SU-DHL-6 (cell line): ENCODE measurements at regions not wholly inside any gene's neighbourhood (a gene's known extent, or its start where the extent isn't known, plus 50 kb on each side); places are given as distances from the start of the nearest gene placed in this dataset.

Source experiments
- H2AFZ ChIP-seq: fragments of 200-600 bp; sonication (generic); 2 replicates; pipeline ENCODE4 v1.6.1; 2014; ENCODE audit warnings: low read depth, mild to moderate bottlenecking, moderate library complexity, mixed read lengths, antibody characterized with exemption, low read length; ENCODE audit not compliant: severe bottlenecking
- H3F3A ChIP-seq: fragments of 200-600 bp; shearing (Covaris generic); 2 replicates; pipeline ENCODE4 v1.6.0; 2016; ENCODE audit warnings: antibody characterized with exemption, mild to moderate bottlenecking; ENCODE audit not compliant: insufficient read depth
- H3K27ac ChIP-seq: fragments of 200-600 bp; sonication (generic); 2 replicates; pipeline ENCODE4 v1.5.1; 2016; ENCODE audit warnings: low read depth, mild to moderate bottlenecking, low read length, moderate library complexity, mixed read lengths
- H3K27me3 ChIP-seq: fragments of 200-600 bp; sonication (generic), shearing (Covaris generic); 2 replicates; pipeline ENCODE4 v1.6.0; 2014; ENCODE audit warnings: mild to moderate bottlenecking, low read length
- H3K36me3 ChIP-seq: fragments of 200-600 bp; sonication (generic); 2 replicates; pipeline ENCODE4 v1.6.1; 2014; ENCODE audit warnings: mild to moderate bottlenecking, low read length, mixed read lengths
- H3K4me2 ChIP-seq: fragments of 300-600, 200-600 bp; shearing (Covaris generic), sonication (generic); 2 replicates; pipeline ENCODE4 v1.6.0; 2014; ENCODE audit warnings: low read length, low read depth, mild to moderate bottlenecking; ENCODE audit not compliant: poor library complexity, severe bottlenecking
- H3K4me3 ChIP-seq: fragments of 200-600 bp; sonication (generic); 2 replicates; pipeline ENCODE4 v1.5.1; 2014; ENCODE audit warnings: antibody characterized with exemption, low read length, mild to moderate bottlenecking, mixed read lengths; ENCODE audit not compliant: insufficient read depth, poor library complexity, severe bottlenecking
- H3K79me2 ChIP-seq: fragments of 200-600 bp; sonication (generic); 2 replicates; pipeline ENCODE4 v1.6.1; 2014; ENCODE audit warnings: mild to moderate bottlenecking, low read length, moderate library complexity; ENCODE audit not compliant: insufficient read depth
- H3K9ac ChIP-seq: fragments of 200-600 bp; sonication (generic); 2 replicates; pipeline ENCODE4 v1.7.0; 2014; ENCODE audit warnings: mild to moderate bottlenecking, low read length
- H3K9me2 ChIP-seq: fragments of 200-600 bp; sonication (generic); replicated peaks from 2 replicates; pipeline ENCODE4 v1.6.1; 2014; ENCODE audit warnings: low read length; ENCODE audit not compliant: insufficient read depth
- H3K9me3 ChIP-seq: fragments of 200-600 bp; sonication (generic); 2 replicates; pipeline ENCODE4 v1.6.1; 2014; ENCODE audit warnings: low read length, mixed read lengths; ENCODE audit not compliant: insufficient read depth
- H4K20me1 ChIP-seq: fragments of 200-600 bp; sonication (generic); 2 replicates; pipeline ENCODE4 v1.6.1; 2014; ENCODE audit warnings: low read depth, mild to moderate bottlenecking, antibody characterized with exemption, low read length, moderate library complexity, mixed read lengths
- CTCF ChIP-seq: fragments of 200-600 bp; sonication (generic); IDR thresholded peaks from one replicate; pipeline ENCODE4 v1.5.1; 2017; ENCODE audit warnings: antibody characterized with exemption, mild to moderate bottlenecking, low read length, moderate library complexity; ENCODE audit not compliant: insufficient read depth, poor library complexity, severe bottlenecking
- EZH2phosphoT487 ChIP-seq: fragments of 200-600 bp; sonication (generic), shearing (Covaris generic); conservative IDR thresholded peaks from 2 replicates; pipeline ENCODE4 v1.6.1; 2018; ENCODE audit warnings: mild to moderate bottlenecking, antibody characterized with exemption, low read length, moderate library complexity, mixed read lengths

GRCh38 chr5:96083361-96083881, 121.8 kb upstream of the ELL2 start:
- no peaks in the 10 kb centered on the region for H3K27me3 ChIP-seq
- no peak overlapping the region for H3K4me2 ChIP-seq
- H3K27ac ChIP-seq, result no peak overlapping the region
- TF ChIP-seq EZH2phosphoT487 (no peak), CTCF (no peak)
- H3K4me3 ChIP-seq, result no peak overlapping the region
- no peaks in the 10 kb centered on the region for H3K9me2 ChIP-seq
- no peaks in the 10 kb centered on the region for H4K20me1 ChIP-seq
- H2AFZ ChIP-seq, result no peak overlapping the region
- no peaks in the 10 kb centered on the region for H3K36me3 ChIP-seq
- H3K79me2 ChIP-seq, result no peaks in the 10 kb centered on the region
- H3F3A ChIP-seq, result no peaks in the 10 kb centered on the region
- no peak overlapping the region for H3K9ac ChIP-seq
- no peaks in the 10 kb centered on the region for H3K9me3 ChIP-seq

- TF ChIP-seq EZH2phosphoT487 (no peak), CTCF (no peak)
- Histone ChIP-seq H3K27ac (no peak overlapping the region), H3K79me2 (no peaks in the 10 kb centered on the region), H3K4me2 (no peak overlapping the region), H3K27me3 (no peaks in the 10 kb centered on the region), H3K9me3 (no peaks in the 10 kb centered on the region), H3K9ac (no peak overlapping the region), H2AFZ (no peak overlapping the region), H3K9me2 (no peaks in the 10 kb centered on the region), H3K36me3 (no peaks in the 10 kb centered on the region), H4K20me1 (no peaks in the 10 kb centered on the region), H3K4me3 (no peak overlapping the region), H3F3A (no peaks in the 10 kb centered on the region)
These were observed 119.7 kb upstream of the ELL2 start for GRCh38 chr5:96081276-96081858.

GRCh38 chr5:96080557-96080956, 118.9 kb upstream of the ELL2 start:
- no peaks in the 10 kb centered on the region for H3K36me3 ChIP-seq
- H3K9me3 ChIP-seq, result no peaks in the 10 kb centered on the region
- no peaks in the 10 kb centered on the region for H3K9me2 ChIP-seq
- H3K4me3 ChIP-seq, result no peak overlapping the region
- H4K20me1 ChIP-seq, result no peaks in the 10 kb centered on the region
- no peaks in the 10 kb centered on the region for H3K79me2 ChIP-seq
- no peaks in the 10 kb centered on the region for H3F3A ChIP-seq
- no peak overlapping the region for H3K9ac ChIP-seq
- no peak overlapping the region for H3K4me2 ChIP-seq
- no peak for TF ChIP-seq CTCF
- TF ChIP-seq EZH2phosphoT487, result no peak
- no peaks in the 10 kb centered on the region for H3K27me3 ChIP-seq
- H3K27ac ChIP-seq, result no peak overlapping the region
- H2AFZ ChIP-seq, result no peak overlapping the region
